ENCODE measurements at regions not wholly inside any gene's neighbourhood (a gene's known extent, or its start where the extent isn't known, plus 50 kb on each side); places are given as distances from the start of the nearest gene placed in this dataset.

DNA sequence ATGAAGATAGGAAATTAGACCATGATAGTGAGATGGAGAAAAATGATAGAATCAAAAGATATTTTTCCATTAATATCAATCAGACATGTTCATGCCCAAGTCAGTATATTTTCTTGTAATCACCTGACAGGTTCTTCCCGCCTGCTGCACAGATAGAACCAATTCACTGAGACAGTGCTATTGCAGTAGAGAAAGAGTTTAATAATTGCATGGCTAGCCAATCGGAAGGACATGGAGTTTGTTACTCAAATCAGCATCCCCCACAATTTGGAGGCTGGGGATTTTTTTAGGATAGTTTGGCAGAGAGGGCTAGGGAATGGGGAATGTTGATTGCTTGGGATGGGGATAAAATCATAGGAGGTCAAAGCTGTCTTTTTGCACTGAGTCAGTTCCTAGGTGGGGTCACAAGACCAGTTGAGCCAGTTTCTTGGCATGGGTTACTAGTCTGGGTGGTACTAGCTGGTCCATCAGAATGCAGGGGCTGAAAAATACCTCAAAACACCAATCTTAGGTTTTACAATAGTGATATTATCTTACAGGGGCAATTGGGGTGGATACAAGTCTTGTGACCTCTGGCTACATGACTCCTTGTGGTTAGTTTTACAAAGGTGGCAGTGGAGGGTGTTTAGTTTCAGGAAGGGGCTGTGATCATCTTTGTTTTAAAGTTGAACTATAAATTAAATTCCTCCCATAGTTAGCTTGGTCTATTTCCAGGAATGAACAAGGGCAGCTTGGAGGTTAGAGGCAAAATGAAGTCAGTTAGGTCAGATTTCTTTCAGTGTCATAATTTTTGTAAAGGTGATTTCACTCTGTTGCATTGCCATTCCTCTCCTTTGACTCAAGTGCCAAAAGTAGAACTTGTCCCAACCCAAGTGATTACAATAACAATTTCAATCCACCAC is 100.3 kb upstream of the PDE5A start:
- no peak overlapping the region for H2BK15ac ChIP-seq (replicated peaks; ENCODE audit: low read depth)
- H4K8ac ChIP-seq (ENCODE audit: low read depth, low read length) = no peak overlapping the region
- no peak for DNase-seq
- no peak overlapping the region for H3K4ac ChIP-seq (ENCODE audit: low read depth, low read length)
- no peak overlapping the region for H4K5ac ChIP-seq (ENCODE audit: low read length)
- no peak overlapping the region for H3K9ac ChIP-seq (ENCODE audit: low read length)
- H3K23ac ChIP-seq (ENCODE audit: low read length) = no peak overlapping the region
- H3K4me1 ChIP-seq (ENCODE audit: control insufficient read depth, low read depth, low read length) = no peaks in the 10 kb centered on the region
- H2AK5ac ChIP-seq (ENCODE audit: low read length) = no peak overlapping the region
- WGBS (ENCODE audit: extremely low coverage, insufficient coverage, low lambda C conversion rate) = no CpG with 5 or more reads among the region's 2 CpGs
- H3K36me3 ChIP-seq (ENCODE audit: control insufficient read depth, insufficient read depth, low read length) = no peaks in the 10 kb centered on the region
- no peak overlapping the region for H2BK5ac ChIP-seq (ENCODE audit: low read length)
- no peaks in the 10 kb centered on the region for H3K79me1 ChIP-seq (ENCODE audit: low read length)
- H3K27me3 ChIP-seq (ENCODE audit: insufficient read depth, low read length, poor library complexity) = no peaks in the 10 kb centered on the region
- no peak overlapping the region for H3K27ac ChIP-seq (ENCODE audit: low read depth, low read length)
- no peak overlapping the region for H3K4me2 ChIP-seq (ENCODE audit: low read length)
- no peak overlapping the region for H3K56ac ChIP-seq (ENCODE audit: low read length)
- no peak overlapping the region for H3K4me3 ChIP-seq (ENCODE audit: low read length)
- no peak overlapping the region for H2BK120ac ChIP-seq (ENCODE audit: low read depth, low read length)
- no peaks in the 10 kb centered on the region for H3K79me2 ChIP-seq (ENCODE audit: control insufficient read depth, insufficient read depth, low read length)
- no peak overlapping the region for H3K18ac ChIP-seq (ENCODE audit: low read length)

DNA sequence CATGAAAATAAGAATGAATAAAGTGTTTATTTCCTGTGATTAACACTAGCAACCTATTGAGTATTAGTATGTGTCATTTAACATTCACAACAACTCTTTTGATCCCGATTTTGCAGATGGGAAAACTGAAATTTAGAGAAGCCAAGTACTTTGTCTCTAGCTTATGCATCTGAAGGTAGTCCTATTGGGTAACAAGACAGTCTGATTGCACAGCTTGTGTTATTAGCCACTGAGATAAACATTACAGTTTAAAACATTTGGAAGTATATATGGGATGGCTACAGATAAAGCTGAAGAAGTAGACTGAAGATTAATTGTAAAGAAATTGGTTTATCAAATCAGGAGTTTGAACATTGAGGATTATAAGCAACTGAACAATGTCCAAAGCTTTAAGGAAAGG is 99.6 kb upstream of the PDE5A start:
- H3K36me3 ChIP-seq (ENCODE audit: control insufficient read depth, insufficient read depth, low read length) = no peaks in the 10 kb centered on the region
- DNase-seq = no peak
- no CpG with 5 or more reads among the region's 1 CpG for WGBS (ENCODE audit: extremely low coverage, insufficient coverage, low lambda C conversion rate)
- no peak overlapping the region for H2BK120ac ChIP-seq (ENCODE audit: low read depth, low read length)
- no peak overlapping the region for H3K23ac ChIP-seq (ENCODE audit: low read length)
- H3K4me3 ChIP-seq (ENCODE audit: low read length) = no peak overlapping the region
- H3K27ac ChIP-seq (ENCODE audit: low read depth, low read length) = no peak overlapping the region
- H3K56ac ChIP-seq (ENCODE audit: low read length) = no peak overlapping the region
- no peak overlapping the region for H2BK5ac ChIP-seq (ENCODE audit: low read length)
- no peak overlapping the region for H3K4ac ChIP-seq (ENCODE audit: low read depth, low read length)
- H3K27me3 ChIP-seq (ENCODE audit: insufficient read depth, low read length, poor library complexity) = no peaks in the 10 kb centered on the region
- H4K8ac ChIP-seq (ENCODE audit: low read depth, low read length) = no peak overlapping the region
- no peak overlapping the region for H4K5ac ChIP-seq (ENCODE audit: low read length)
- H3K79me2 ChIP-seq (ENCODE audit: control insufficient read depth, insufficient read depth, low read length) = no peaks in the 10 kb centered on the region
- no peaks in the 10 kb centered on the region for H3K4me1 ChIP-seq (ENCODE audit: control insufficient read depth, low read depth, low read length)
- no peak overlapping the region for H2AK5ac ChIP-seq (ENCODE audit: low read length)
- H3K18ac ChIP-seq (ENCODE audit: low read length) = no peak overlapping the region
- no peak overlapping the region for H3K9ac ChIP-seq (ENCODE audit: low read length)
- no peak overlapping the region for H3K4me2 ChIP-seq (ENCODE audit: low read length)
- H2BK15ac ChIP-seq (replicated peaks; ENCODE audit: low read depth) = no peak overlapping the region
- H3K79me1 ChIP-seq (ENCODE audit: low read length) = no peaks in the 10 kb centered on the region

DNA sequence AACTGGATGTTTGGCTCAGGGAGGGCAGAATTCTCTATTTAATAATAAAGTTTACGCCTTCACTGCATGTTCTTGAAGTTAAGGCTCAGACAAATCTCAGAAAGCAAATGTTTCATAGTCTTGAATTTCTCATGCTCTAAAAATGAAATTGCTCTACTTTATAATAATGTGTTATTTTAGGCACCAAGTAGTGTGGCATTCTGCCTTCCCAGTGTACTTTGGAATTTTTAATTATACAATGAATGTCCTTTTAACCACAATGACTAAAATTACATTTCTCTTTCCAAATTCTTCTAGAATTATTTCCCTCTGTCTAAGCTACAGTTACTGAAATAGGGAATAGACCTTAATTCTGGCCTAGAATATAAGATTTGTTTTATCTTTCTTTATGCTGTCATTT is 97.9 kb upstream of the PDE5A start:
- no peak overlapping the region for H3K4me3 ChIP-seq (ENCODE audit: low read length)
- H3K27me3 ChIP-seq (ENCODE audit: insufficient read depth, low read length, poor library complexity) = no peaks in the 10 kb centered on the region
- no peak overlapping the region for H4K5ac ChIP-seq (ENCODE audit: low read length)
- H3K4ac ChIP-seq (ENCODE audit: low read depth, low read length) = no peak overlapping the region
- no peaks in the 10 kb centered on the region for H3K79me2 ChIP-seq (ENCODE audit: control insufficient read depth, insufficient read depth, low read length)
- H3K23ac ChIP-seq (ENCODE audit: low read length) = no peak overlapping the region
- no peak overlapping the region for H2BK5ac ChIP-seq (ENCODE audit: low read length)
- no peak overlapping the region for H3K4me2 ChIP-seq (ENCODE audit: low read length)
- no peak overlapping the region for H3K27ac ChIP-seq (ENCODE audit: low read depth, low read length)
- no peak overlapping the region for H3K18ac ChIP-seq (ENCODE audit: low read length)
- no peak overlapping the region for H3K9ac ChIP-seq (ENCODE audit: low read length)
- no CpG with 5 or more reads among the region's 1 CpG for WGBS (ENCODE audit: extremely low coverage, insufficient coverage, low lambda C conversion rate)
- no peak overlapping the region for H2BK15ac ChIP-seq (replicated peaks; ENCODE audit: low read depth)
- DNase-seq = no peak
- H3K56ac ChIP-seq (ENCODE audit: low read length) = no peak overlapping the region
- no peak overlapping the region for H2AK5ac ChIP-seq (ENCODE audit: low read length)
- H2BK120ac ChIP-seq (ENCODE audit: low read depth, low read length) = no peak overlapping the region
- no peaks in the 10 kb centered on the region for H3K36me3 ChIP-seq (ENCODE audit: control insufficient read depth, insufficient read depth, low read length)
- no peak overlapping the region for H4K8ac ChIP-seq (ENCODE audit: low read depth, low read length)
- H3K79me1 ChIP-seq (ENCODE audit: low read length) = no peaks in the 10 kb centered on the region
- no peaks in the 10 kb centered on the region for H3K4me1 ChIP-seq (ENCODE audit: control insufficient read depth, low read depth, low read length)

DNA sequence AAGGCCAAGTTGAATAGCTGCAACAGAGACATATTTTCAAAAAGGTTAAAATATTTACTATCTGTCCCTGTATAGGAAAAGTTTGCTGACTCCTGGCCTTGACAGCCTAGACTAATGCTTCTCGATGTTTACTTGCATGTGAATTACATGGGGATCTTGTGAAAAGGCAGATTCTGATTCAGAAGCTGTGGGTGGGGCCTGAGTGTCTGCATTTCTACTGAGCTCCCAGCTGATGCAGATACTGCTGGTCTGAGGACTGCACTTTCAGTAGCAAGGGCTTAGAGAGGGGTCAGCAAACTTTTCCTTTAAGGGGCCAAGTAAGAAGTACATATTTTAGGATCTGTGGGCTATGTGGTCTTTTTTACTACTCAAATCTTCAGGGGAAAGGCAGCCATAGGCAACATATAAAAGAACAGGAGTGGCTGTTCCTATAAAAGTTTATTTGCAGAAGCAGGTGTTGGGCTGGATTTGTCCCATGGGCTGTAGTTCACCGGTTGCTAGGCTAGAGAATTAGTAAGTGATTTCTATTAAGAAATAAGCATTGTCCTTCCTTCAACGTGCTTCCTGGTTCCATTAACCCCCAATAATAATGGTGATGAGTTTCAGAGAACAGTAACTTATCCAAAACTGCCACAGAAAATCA is 97.2 kb upstream of the PDE5A start:
- Histone ChIP-seq H2BK15ac (replicated peaks; ENCODE audit: low read depth) (no peak overlapping the region), H3K27ac (ENCODE audit: low read depth, low read length) (no peak overlapping the region), H3K79me2 (ENCODE audit: control insufficient read depth, insufficient read depth, low read length) (no peaks in the 10 kb centered on the region), H3K36me3 (ENCODE audit: control insufficient read depth, insufficient read depth, low read length) (no peaks in the 10 kb centered on the region), H2AK5ac (ENCODE audit: low read length) (no peak overlapping the region), H3K4me1 (ENCODE audit: control insufficient read depth, low read depth, low read length) (no peaks in the 10 kb centered on the region), H3K4me3 (ENCODE audit: low read length) (no peak overlapping the region), H3K4me2 (ENCODE audit: low read length) (no peak overlapping the region), H4K5ac (ENCODE audit: low read length) (no peak overlapping the region), H3K56ac (ENCODE audit: low read length) (no peak overlapping the region), H3K23ac (ENCODE audit: low read length) (no peak overlapping the region), H2BK5ac (ENCODE audit: low read length) (no peak overlapping the region), H3K27me3 (ENCODE audit: insufficient read depth, low read length, poor library complexity) (no peaks in the 10 kb centered on the region), H3K79me1 (ENCODE audit: low read length) (no peaks in the 10 kb centered on the region), H3K18ac (ENCODE audit: low read length) (no peak overlapping the region), H2BK120ac (ENCODE audit: low read depth, low read length) (no peak overlapping the region), H3K9ac (ENCODE audit: low read length) (no peak overlapping the region), H3K4ac (ENCODE audit: low read depth, low read length) (no peak overlapping the region), H4K8ac (ENCODE audit: low read depth, low read length) (no peak overlapping the region)
- no CpG with 5 or more reads among the region's 3 CpGs for WGBS (ENCODE audit: extremely low coverage, insufficient coverage, low lambda C conversion rate)
- no peak for DNase-seq

DNA sequence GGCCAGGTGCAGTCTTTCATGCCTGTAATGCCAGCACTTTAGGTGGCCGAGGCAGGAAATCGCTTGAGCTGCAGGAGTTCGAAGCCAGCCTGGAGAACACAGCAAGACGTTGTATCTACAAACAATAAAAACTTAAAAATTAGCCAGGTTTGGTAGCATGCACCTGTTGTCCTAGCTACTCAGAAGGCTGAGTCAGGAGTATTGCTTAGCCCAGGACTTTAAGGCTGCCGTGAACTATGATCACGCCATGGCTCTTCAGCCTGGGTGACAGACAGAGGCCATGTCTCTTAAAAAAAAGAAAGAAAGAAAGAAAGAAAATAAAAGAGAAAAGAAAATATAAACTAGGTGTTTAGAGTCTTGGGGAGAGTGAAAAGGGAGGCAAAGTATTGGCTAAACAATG is 96.4 kb upstream of the PDE5A start:
- H3K4me2 ChIP-seq (ENCODE audit: low read length) = no peak overlapping the region
- no peak overlapping the region for H3K56ac ChIP-seq (ENCODE audit: low read length)
- H4K5ac ChIP-seq (ENCODE audit: low read length) = no peak overlapping the region
- no peaks in the 10 kb centered on the region for H3K36me3 ChIP-seq (ENCODE audit: control insufficient read depth, insufficient read depth, low read length)
- WGBS (ENCODE audit: extremely low coverage, insufficient coverage, low lambda C conversion rate) = no CpG with 5 or more reads among the region's 6 CpGs
- H4K8ac ChIP-seq (ENCODE audit: low read depth, low read length) = no peak overlapping the region
- H3K23ac ChIP-seq (ENCODE audit: low read length) = no peak overlapping the region
- H2BK15ac ChIP-seq (replicated peaks; ENCODE audit: low read depth) = no peak overlapping the region
- no peaks in the 10 kb centered on the region for H3K79me2 ChIP-seq (ENCODE audit: control insufficient read depth, insufficient read depth, low read length)
- H3K4me1 ChIP-seq (ENCODE audit: control insufficient read depth, low read depth, low read length) = no peaks in the 10 kb centered on the region
- H3K27me3 ChIP-seq (ENCODE audit: insufficient read depth, low read length, poor library complexity) = no peaks in the 10 kb centered on the region
- H3K9ac ChIP-seq (ENCODE audit: low read length) = no peak overlapping the region
- no peak overlapping the region for H3K4ac ChIP-seq (ENCODE audit: low read depth, low read length)
- H3K4me3 ChIP-seq (ENCODE audit: low read length) = no peak overlapping the region
- H3K18ac ChIP-seq (ENCODE audit: low read length) = no peak overlapping the region
- no peaks in the 10 kb centered on the region for H3K79me1 ChIP-seq (ENCODE audit: low read length)
- H3K27ac ChIP-seq (ENCODE audit: low read depth, low read length) = no peak overlapping the region
- H2BK5ac ChIP-seq (ENCODE audit: low read length) = no peak overlapping the region
- no peak overlapping the region for H2AK5ac ChIP-seq (ENCODE audit: low read length)
- H2BK120ac ChIP-seq (ENCODE audit: low read depth, low read length) = no peak overlapping the region
- no peak for DNase-seq
